Activated CD4-positive, alpha-beta T cell treated with anti-CD3 and anti-CD28 coated beads, Interleukin-2, amount 10 ng/mL, durations not matched to agents 7 days and 5 days (primary cell): ENCODE measurements at regions not wholly inside any gene's neighbourhood (a gene's known extent, or its start where the extent isn't known, plus 50 kb on each side); places are given as distances from the start of the nearest gene placed in this dataset.

Source experiments
- CTCF ChIA-PET: fragments of 350-600 bp; sonication (Branson Sonifier 250); formaldehyde crosslinking; loops from one replicate; lab custom pipeline; 2021; ENCODE audit warnings: antibody characterized with exemption; lab: Charles Lee
- POLR2A ChIA-PET: fragments of 350-600 bp; sonication (Branson Sonifier 250); formaldehyde crosslinking; loops from one replicate; lab custom pipeline; 2021; ENCODE audit warnings: antibody characterized with exemption; lab: Charles Lee
- DNase-seq: peaks from one replicate; pipeline ENCODE4 v3.0.0-alpha.2; 2020
- H3K27ac Mint-ChIP-seq: one replicate; pipeline ENCODE4 v1.8.0; 2021; ENCODE audit warnings: mild to moderate bottlenecking, moderate library complexity, mixed read lengths
- H3K27me3 Mint-ChIP-seq: one replicate; pipeline ENCODE4 v1.8.0; 2021; ENCODE audit warnings: mixed read lengths
- H3K36me3 Mint-ChIP-seq: one replicate; pipeline ENCODE4 v1.8.0; 2021; ENCODE audit warnings: low read depth, mixed read lengths
- H3K4me1 Mint-ChIP-seq: one replicate; pipeline ENCODE4 v1.8.0; 2021; ENCODE audit warnings: mixed read lengths
- H3K4me3 Mint-ChIP-seq: one replicate; pipeline ENCODE4 v1.8.0; 2021; ENCODE audit warnings: mild to moderate bottlenecking, moderate library complexity, mixed read lengths
- H3K9me3 Mint-ChIP-seq: one replicate; pipeline ENCODE4 v1.8.0; 2021; ENCODE audit warnings: mixed read lengths

- ChIA-PET POLR2A (no interaction called here), CTCF (no interaction called here)
- DNase-seq = no peak
- no peak overlapping the region for H3K27ac Mint-ChIP-seq
- no peaks in the 10 kb centered on the region for H3K36me3 Mint-ChIP-seq
- no peaks in the 10 kb centered on the region for H3K4me1 Mint-ChIP-seq
- H3K9me3 Mint-ChIP-seq = no peaks in the 10 kb centered on the region
- H3K27me3 Mint-ChIP-seq = no peaks in the 10 kb centered on the region
- no peak overlapping the region for H3K4me3 Mint-ChIP-seq
These were observed 595.8 kb upstream of the EEF2KMT start for GRCh38 chr16:5693426-5693825.

- H3K27ac Mint-ChIP-seq = no peak overlapping the region
- CTCF ChIA-PET = interaction anchor here (0.7 kb wide), 1 partner anchor 213 kb away, joined by 3 read pairs; no protein-coding TSS in a partner anchor
- no peak overlapping the region for H3K4me3 Mint-ChIP-seq
- H3K4me1 Mint-ChIP-seq = no peaks in the 10 kb centered on the region
- POLR2A ChIA-PET = no interaction called here
- H3K27me3 Mint-ChIP-seq = no peaks in the 10 kb centered on the region
- no peak for DNase-seq
- H3K9me3 Mint-ChIP-seq = no peaks in the 10 kb centered on the region
- H3K36me3 Mint-ChIP-seq = no peaks in the 10 kb centered on the region
These were observed 584.4 kb upstream of the EEF2KMT start for GRCh38 chr16:5681966-5682365.

- H3K4me3 Mint-ChIP-seq = no peak overlapping the region
- ChIA-PET CTCF (no interaction called here), POLR2A (interaction anchor here (0.6 kb wide), 1 partner anchor 85 kb away, joined by 5 read pairs; no protein-coding TSS in a partner anchor)
These were observed 580.8 kb upstream of the EEF2KMT start for GRCh38 chr16:5678371-5678770.

GRCh38 chr16:5671421-5671820, 573.8 kb upstream of the EEF2KMT start:
- no peaks in the 10 kb centered on the region for H3K4me1 Mint-ChIP-seq
- DNase-seq = no peak
- ChIA-PET POLR2A (no interaction called here), CTCF (no interaction called here)
- no peaks in the 10 kb centered on the region for H3K36me3 Mint-ChIP-seq
- no peak overlapping the region for H3K27ac Mint-ChIP-seq
- no peaks in the 10 kb centered on the region for H3K27me3 Mint-ChIP-seq
- no peaks in the 10 kb centered on the region for H3K9me3 Mint-ChIP-seq
- no peak overlapping the region for H3K4me3 Mint-ChIP-seq

More at GRCh38 chr16:5678371-5678770, 580.8 kb upstream of the EEF2KMT start:
- no peak for DNase-seq
- no peaks in the 10 kb centered on the region for H3K9me3 Mint-ChIP-seq
- no peaks in the 10 kb centered on the region for H3K36me3 Mint-ChIP-seq
- no peaks in the 10 kb centered on the region for H3K27me3 Mint-ChIP-seq
- no peak overlapping the region for H3K27ac Mint-ChIP-seq
- no peaks in the 10 kb centered on the region for H3K4me1 Mint-ChIP-seq

GRCh38 chr16:5670198-5670597, 572.6 kb upstream of the EEF2KMT start:
- Mint-ChIP-seq H3K27ac (no peak overlapping the region), H3K9me3 (peaks cover 2% of the 10 kb centered on the region), H3K36me3 (no peaks in the 10 kb centered on the region), H3K4me1 (no peaks in the 10 kb centered on the region), H3K4me3 (no peak overlapping the region), H3K27me3 (no peaks in the 10 kb centered on the region)
- CTCF ChIA-PET = no interaction called here
- no peak for DNase-seq
- POLR2A ChIA-PET = no interaction called here

- Mint-ChIP-seq H3K36me3 (no peaks in the 10 kb centered on the region), H3K9me3 (peaks cover 2% of the 10 kb centered on the region), H3K27me3 (no peaks in the 10 kb centered on the region), H3K4me3 (no peak overlapping the region), H3K27ac (no peak overlapping the region), H3K4me1 (no peaks in the 10 kb centered on the region)
- ChIA-PET CTCF (no interaction called here), POLR2A (no interaction called here)
- DNase-seq = no peak
These were observed 571.0 kb upstream of the EEF2KMT start for GRCh38 chr16:5668553-5668952.

- H3K36me3 Mint-ChIP-seq = no peaks in the 10 kb centered on the region
- ChIA-PET CTCF (no interaction called here), POLR2A (no interaction called here)
These were observed 568.2 kb upstream of the EEF2KMT start for GRCh38 chr16:5665834-5666233.

GRCh38 chr16:5653789-5654188, 556.2 kb upstream of the EEF2KMT start:
- no peak for DNase-seq
- no peaks in the 10 kb centered on the region for H3K27me3 Mint-ChIP-seq
- H3K9me3 Mint-ChIP-seq = no peaks in the 10 kb centered on the region
- H3K36me3 Mint-ChIP-seq = no peaks in the 10 kb centered on the region
- no peak overlapping the region for H3K27ac Mint-ChIP-seq
- H3K4me1 Mint-ChIP-seq = no peaks in the 10 kb centered on the region
- ChIA-PET CTCF (no interaction called here), POLR2A (no interaction called here)
- H3K4me3 Mint-ChIP-seq = no peak overlapping the region

More at GRCh38 chr16:5665834-5666233, 568.2 kb upstream of the EEF2KMT start:
- Mint-ChIP-seq H3K4me1 (no peaks in the 10 kb centered on the region), H3K4me3 (no peak overlapping the region), H3K9me3 (peaks cover 5% of the 10 kb centered on the region), H3K27me3 (no peaks in the 10 kb centered on the region), H3K27ac (no peak overlapping the region)
- no peak for DNase-seq

GRCh38 chr16:5653041-5653440, 555.4 kb upstream of the EEF2KMT start:
- no peak for DNase-seq
- no peaks in the 10 kb centered on the region for H3K36me3 Mint-ChIP-seq
- H3K4me3 Mint-ChIP-seq = no peak overlapping the region
- H3K27me3 Mint-ChIP-seq = no peaks in the 10 kb centered on the region
- POLR2A ChIA-PET = no interaction called here
- no peak overlapping the region for H3K27ac Mint-ChIP-seq
- H3K4me1 Mint-ChIP-seq = no peaks in the 10 kb centered on the region
- CTCF ChIA-PET = no interaction called here
- H3K9me3 Mint-ChIP-seq = no peaks in the 10 kb centered on the region

- H3K9me3 Mint-ChIP-seq = no peaks in the 10 kb centered on the region
- H3K27ac Mint-ChIP-seq = no peak overlapping the region
- POLR2A ChIA-PET = no interaction called here
- H3K4me1 Mint-ChIP-seq = no peaks in the 10 kb centered on the region
- no peaks in the 10 kb centered on the region for H3K36me3 Mint-ChIP-seq
- DNase-seq = no peak
- CTCF ChIA-PET = no interaction called here
- H3K4me3 Mint-ChIP-seq = no peak overlapping the region
- H3K27me3 Mint-ChIP-seq = no peaks in the 10 kb centered on the region
These were observed 552.5 kb upstream of the EEF2KMT start for GRCh38 chr16:5649762-5650743.

- ChIA-PET POLR2A (no interaction called here), CTCF (no interaction called here)
- H3K9me3 Mint-ChIP-seq = no peaks in the 10 kb centered on the region
- H3K4me3 Mint-ChIP-seq = no peak overlapping the region
- no peaks in the 10 kb centered on the region for H3K36me3 Mint-ChIP-seq
- H3K27ac Mint-ChIP-seq = no peak overlapping the region
- no peaks in the 10 kb centered on the region for H3K4me1 Mint-ChIP-seq
- H3K27me3 Mint-ChIP-seq = no peaks in the 10 kb centered on the region
- no peak for DNase-seq
These were observed 549.5 kb upstream of the EEF2KMT start for GRCh38 chr16:5647051-5647450.

GRCh38 chr16:5643855-5644531, 546.4 kb upstream of the EEF2KMT start:
- H3K9me3 Mint-ChIP-seq = peaks cover 16% of the 10 kb centered on the region
- DNase-seq = no peak
- no peaks in the 10 kb centered on the region for H3K27me3 Mint-ChIP-seq
- POLR2A ChIA-PET = no interaction called here
- CTCF ChIA-PET = no interaction called here
- H3K4me3 Mint-ChIP-seq = no peak overlapping the region
- no peaks in the 10 kb centered on the region for H3K36me3 Mint-ChIP-seq
- H3K4me1 Mint-ChIP-seq = no peaks in the 10 kb centered on the region
- H3K27ac Mint-ChIP-seq = no peak overlapping the region

GRCh38 chr16:5642436-5642835, 544.8 kb upstream of the EEF2KMT start:
- DNase-seq = no peak
- ChIA-PET POLR2A (no interaction called here), CTCF (no interaction called here)
- H3K4me3 Mint-ChIP-seq = no peak overlapping the region
- H3K4me1 Mint-ChIP-seq = no peaks in the 10 kb centered on the region
- H3K27me3 Mint-ChIP-seq = no peaks in the 10 kb centered on the region
- peaks cover 16% of the 10 kb centered on the region for H3K9me3 Mint-ChIP-seq
- H3K27ac Mint-ChIP-seq = no peak overlapping the region
- no peaks in the 10 kb centered on the region for H3K36me3 Mint-ChIP-seq
